CD4-positive, alpha-beta T cell (primary cell): ENCODE measurements at regions not wholly inside any gene's neighbourhood (a gene's known extent, or its start where the extent isn't known, plus 50 kb on each side); places are given as distances from the start of the nearest gene placed in this dataset.

Source experiments
- ATAC-seq: fragments of 200-7000 bp; cut with Tn5 transposase; one replicate; pipeline ENCODE4 v1.10.0; 2022; ENCODE audit warnings: mild to moderate bottlenecking; ENCODE audit not compliant: poor library complexity
- CTCF ChIA-PET: fragments of 350-600 bp; sonication (Branson Sonifier 250); formaldehyde crosslinking; loops from one replicate; lab custom pipeline; 2021; ENCODE audit warnings: antibody characterized with exemption, inconsistent platforms; lab: Charles Lee
- POLR2A ChIA-PET: fragments of 350-600 bp; sonication (Branson Sonifier 250); formaldehyde crosslinking; loops from one replicate; lab custom pipeline; 2021; ENCODE audit warnings: antibody characterized with exemption, inconsistent platforms; lab: Charles Lee
- DNase-seq, 14 experiments: peaks; one replicate each; pipeline ENCODE4 v3.0.0-alpha.2; 2013 to 2020; ENCODE audit warnings: mixed read lengths in 2 of 14
- H3K27ac ChIP-seq, 2 donors: one replicate each; pipeline versions ENCODE4 v1.5.1 to v1.7.0; 2013; ENCODE audit warnings: low read length in 2 of 2, low read depth in 1 of 2, mild to moderate bottlenecking in 1 of 2
- H3K27me3 ChIP-seq, 2 experiments: 1 replicate in 1 of 2; 2 replicates in 1 of 2; pipeline versions ENCODE4 v1.6.1 to v1.7.0; 2013; ENCODE audit warnings: low read length in 2 of 2, control low read depth in 1 of 2, mild to moderate bottlenecking in 1 of 2, moderate library complexity in 1 of 2; ENCODE audit not compliant: insufficient read depth in 2 of 2, control insufficient read depth in 1 of 2
- H3K36me3 ChIP-seq: one replicate; pipeline ENCODE4 v1.6.1; 2013; ENCODE audit warnings: low read length, control low read depth; ENCODE audit not compliant: insufficient read depth
- H3K4me1 ChIP-seq: one replicate; pipeline ENCODE4 v1.6.1; 2013; ENCODE audit warnings: low read length, control low read depth; ENCODE audit not compliant: insufficient read depth
- H3K4me3 ChIP-seq: one replicate; pipeline ENCODE4 v1.5.1; 2013; ENCODE audit warnings: mild to moderate bottlenecking, low read length, moderate library complexity
- H3K9me3 ChIP-seq, 2 experiments: 1 replicate in 1 of 2; 2 replicates in 1 of 2; pipeline versions ENCODE4 v1.6.1 to v1.7.0; 2013; ENCODE audit warnings: low read length in 2 of 2, mild to moderate bottlenecking in 2 of 2, control low read depth in 1 of 2, moderate library complexity in 1 of 2; ENCODE audit not compliant: control insufficient read depth in 1 of 2, insufficient read depth in 1 of 2
- H3K27ac Mint-ChIP-seq: one replicate; pipeline ENCODE4 v1.8.0; 2020; ENCODE audit warnings: mixed read lengths
- H3K27me3 Mint-ChIP-seq: one replicate; pipeline ENCODE4 v1.8.0; 2021; ENCODE audit warnings: mixed read lengths
- H3K36me3 Mint-ChIP-seq: one replicate; pipeline ENCODE4 v1.8.0; 2021; ENCODE audit warnings: low read depth, mixed read lengths
- H3K4me1 Mint-ChIP-seq: one replicate; pipeline ENCODE4 v1.8.0; 2021; ENCODE audit warnings: low read depth, mixed read lengths
- H3K4me3 Mint-ChIP-seq: one replicate; pipeline ENCODE4 v1.8.0; 2020; ENCODE audit warnings: mild to moderate bottlenecking, mixed read lengths
- H3K9me3 Mint-ChIP-seq: one replicate; pipeline ENCODE4 v1.8.0; 2020; ENCODE audit warnings: mixed read lengths
- CTCF ChIP-seq: fragments of 200-600 bp; IDR thresholded peaks from one replicate; pipeline ENCODE4 v1.8.0; 2022; ENCODE audit warnings: antibody characterized with exemption, mild to moderate bottlenecking
- intact Hi-C, 2 experiments: fragments of 100-400 bp; cut with DNase I in 1 of 2; cut with micrococcal nuclease in 1 of 2; formaldehyde crosslinking; loops; one replicate each; pipeline versions ENCODE4 v1.15.1 to v1.9.0; 2023 to 2025; cut with DNase I, micrococcal nuclease

GRCh38 chr10:128568990-128569945 lies 443.0 kb upstream of the MKI67 start:
- CTCF ChIA-PET, result no interaction called here
- Mint-ChIP-seq H3K9me3 (no peaks in the 10 kb centered on the region), H3K27me3 (no peaks in the 10 kb centered on the region)

GRCh38 chr10:128570319-128570995 lies 444.2 kb upstream of the MKI67 start:
- no peak for TF ChIP-seq CTCF
- no peak overlapping the region for H3K27ac Mint-ChIP-seq
- H3K9me3 Mint-ChIP-seq, result no peaks in the 10 kb centered on the region
- H3K4me1 Mint-ChIP-seq, result no peaks in the 10 kb centered on the region
- no peaks in the 10 kb centered on the region for H3K27me3 ChIP-seq
- H3K27me3 Mint-ChIP-seq, result no peaks in the 10 kb centered on the region
- no peaks in the 10 kb centered on the region for H3K4me1 ChIP-seq
- H3K36me3 Mint-ChIP-seq, result no peaks in the 10 kb centered on the region
- no peak overlapping the region for H3K27ac ChIP-seq
- DNase-seq, result no peak
- CTCF ChIA-PET, result no interaction called here
- intact Hi-C loops, result no loop called here
- H3K4me3 Mint-ChIP-seq, result no peak overlapping the region
- POLR2A ChIA-PET, result no interaction called here
- no peak overlapping the region for H3K4me3 ChIP-seq
- ATAC-seq, result no peak
- no peaks in the 10 kb centered on the region for H3K36me3 ChIP-seq
- peaks cover 0 to 22% of the 10 kb centered on the region in 2 experiments for H3K9me3 ChIP-seq

More at GRCh38 chr10:128568990-128569945, 443.0 kb upstream of the MKI67 start:
- H3K4me3 ChIP-seq, result no peak overlapping the region
- no peaks in the 10 kb centered on the region for H3K27me3 ChIP-seq
- no peak overlapping the region for H3K27ac ChIP-seq
- H3K36me3 ChIP-seq, result no peaks in the 10 kb centered on the region
- TF ChIP-seq CTCF, result no peak
- Mint-ChIP-seq H3K4me1 (no peaks in the 10 kb centered on the region), H3K27ac (no peak overlapping the region), H3K4me3 (no peak overlapping the region), H3K36me3 (no peaks in the 10 kb centered on the region)
- peaks cover 0 to 22% of the 10 kb centered on the region in 2 experiments for H3K9me3 ChIP-seq
- ATAC-seq (no peak), DNase-seq (no peak)
- no peaks in the 10 kb centered on the region for H3K4me1 ChIP-seq
- POLR2A ChIA-PET, result no interaction called here
- intact Hi-C loops, result no loop called here

GRCh38 chr10:128571071-128571470 lies 444.8 kb upstream of the MKI67 start:
- no peak overlapping the region for H3K27ac Mint-ChIP-seq
- no peaks in the 10 kb centered on the region for H3K27me3 Mint-ChIP-seq
- ChIA-PET CTCF (no interaction called here), POLR2A (no interaction called here)
- intact Hi-C loops, result no loop called here
- ATAC-seq (no peak), DNase-seq (no peak)
- Histone ChIP-seq H3K4me1 (no peaks in the 10 kb centered on the region), H3K27ac (no peak overlapping the region), H3K36me3 (no peaks in the 10 kb centered on the region), H3K27me3 (no peaks in the 10 kb centered on the region), H3K9me3 (peaks cover 0 to 22% of the 10 kb centered on the region in 2 experiments), H3K4me3 (no peak overlapping the region)
- no peaks in the 10 kb centered on the region for H3K36me3 Mint-ChIP-seq
- H3K4me1 Mint-ChIP-seq, result no peaks in the 10 kb centered on the region
- no peak for TF ChIP-seq CTCF
- no peak overlapping the region for H3K4me3 Mint-ChIP-seq
- no peaks in the 10 kb centered on the region for H3K9me3 Mint-ChIP-seq
